Liver (tissue), 8 donors: ENCODE measurements at regions not wholly inside any gene's neighbourhood (a gene's known extent, or its start where the extent isn't known, plus 50 kb on each side); places are given as distances from the start of the nearest gene placed in this dataset.

Experiments
- DNase-seq: peaks from one replicate; pipeline ENCODE4 v3.0.0-alpha.2; 2017; ENCODE audit warnings: low spot score
- H3K27ac ChIP-seq, 2 donors: one replicate each; pipeline ENCODE4 v1.7.0; 2013; ENCODE audit warnings: inconsistent platforms in 2 of 2, low read length in 2 of 2, control low read depth in 1 of 2, low read depth in 1 of 2, mild to moderate bottlenecking in 1 of 2
- H3K27me3 ChIP-seq, 4 donors: one replicate each; pipeline versions ENCODE4 v1.6.1 to v1.7.0; 2013; ENCODE audit warnings: low read length in 3 of 4, inconsistent platforms in 1 of 4, mild to moderate bottlenecking in 1 of 4, moderate library complexity in 1 of 4; ENCODE audit not compliant: control insufficient read depth in 4 of 4, insufficient read depth in 4 of 4
- H3K36me3 ChIP-seq, 4 donors: one replicate each; pipeline versions ENCODE4 v1.6.1 to v1.7.0; 2013; ENCODE audit warnings: low read length in 3 of 4, mild to moderate bottlenecking in 3 of 4, low read depth in 1 of 4, moderate library complexity in 1 of 4; ENCODE audit not compliant: control insufficient read depth in 4 of 4, insufficient read depth in 3 of 4
- H3K4me1 ChIP-seq, 4 donors: one replicate each; pipeline versions ENCODE4 v1.6.1 to v1.7.0; 2013; ENCODE audit warnings: low read length in 3 of 4, mild to moderate bottlenecking in 3 of 4, moderate library complexity in 1 of 4; ENCODE audit not compliant: control insufficient read depth in 4 of 4, insufficient read depth in 4 of 4
- H3K4me3 ChIP-seq, 3 donors: one replicate each; pipeline versions ENCODE4 v1.6.1 to v1.7.0; 2013; ENCODE audit warnings: low read length in 3 of 3, control low read depth in 1 of 3, low read depth in 1 of 3, mild to moderate bottlenecking in 1 of 3
- H3K9ac ChIP-seq, 2 donors: one replicate each; pipeline ENCODE4 v1.7.0; 2013; ENCODE audit warnings: low read length in 2 of 2, mild to moderate bottlenecking in 2 of 2, moderate library complexity in 2 of 2, control low read depth in 1 of 2, low read depth in 1 of 2
- H3K9me3 ChIP-seq, 4 donors: one replicate each; pipeline versions ENCODE4 v1.6.1 to v1.7.0; 2013; ENCODE audit warnings: low read length in 3 of 4; ENCODE audit not compliant: control insufficient read depth in 4 of 4
- EGR1 ChIP-seq, 2 donors: IDR thresholded peaks; 2 replicates each; pipeline ENCODE4 v1.6.1; 2016 to 2018; ENCODE audit warnings: antibody characterized with exemption in 2 of 2, low read depth in 2 of 2
- HNF4A ChIP-seq, 2 donors: conservative IDR thresholded peaks; 2 replicates each; pipeline ENCODE4 v1.6.1; 2016; ENCODE audit warnings: antibody characterized with exemption in 2 of 2, mild to moderate bottlenecking in 2 of 2
- NR2F2 ChIP-seq: IDR thresholded peaks from 2 replicates; pipeline ENCODE4 v1.6.1; 2016; ENCODE audit warnings: antibody characterized with exemption
- SP1 ChIP-seq: IDR thresholded peaks from 2 replicates; pipeline ENCODE4 v1.6.1; 2018; ENCODE audit warnings: antibody characterized with exemption, mild to moderate bottlenecking
- TAF1 ChIP-seq: conservative IDR thresholded peaks from 2 replicates; pipeline ENCODE4 v1.6.1; 2016; ENCODE audit warnings: antibody characterized with exemption, mild to moderate bottlenecking
- YY1 ChIP-seq: IDR thresholded peaks from 2 replicates; pipeline ENCODE4 v1.6.1; 2016; ENCODE audit warnings: antibody characterized with exemption, mild to moderate bottlenecking
- WGBS: extraction: QIAGEN DNeasy Blood & Tissue Kit; methylation state at CpG from one replicate; pipeline ENCODE4 v1.1.7; 2013; 5-methylcytosine and 5-hydroxymethylcytosine counted together
- TF ChIP-seq, protein P1 (sequence below): IDR thresholded peaks from 2 replicates; pipeline ENCODE4 v1.6.1; 2016; ENCODE audit warnings: antibody characterized with exemption, mild to moderate bottlenecking
- TF ChIP-seq, protein P2 (sequence below): fragments of 150-350 bp; IDR thresholded peaks from 2 replicates; pipeline ENCODE4 v1.5.1; 2017; ENCODE audit warnings: improper control_type of control experiment, low read depth, low read length; ENCODE audit not compliant: missing input control
- TF ChIP-seq, protein P3 (sequence below): IDR thresholded peaks from 2 replicates; pipeline ENCODE4 v1.6.1; 2016; ENCODE audit warnings: antibody characterized with exemption
- TF ChIP-seq, protein P4 (sequence below): IDR thresholded peaks from 2 replicates; pipeline ENCODE4 v1.6.1; 2016; ENCODE audit warnings: antibody characterized with exemption
- donor health status: healthy.
- donor health status: healthy.
- donor health status: healthy.
- donor health status: healthy.
- donor health status: healthy.

DNA sequence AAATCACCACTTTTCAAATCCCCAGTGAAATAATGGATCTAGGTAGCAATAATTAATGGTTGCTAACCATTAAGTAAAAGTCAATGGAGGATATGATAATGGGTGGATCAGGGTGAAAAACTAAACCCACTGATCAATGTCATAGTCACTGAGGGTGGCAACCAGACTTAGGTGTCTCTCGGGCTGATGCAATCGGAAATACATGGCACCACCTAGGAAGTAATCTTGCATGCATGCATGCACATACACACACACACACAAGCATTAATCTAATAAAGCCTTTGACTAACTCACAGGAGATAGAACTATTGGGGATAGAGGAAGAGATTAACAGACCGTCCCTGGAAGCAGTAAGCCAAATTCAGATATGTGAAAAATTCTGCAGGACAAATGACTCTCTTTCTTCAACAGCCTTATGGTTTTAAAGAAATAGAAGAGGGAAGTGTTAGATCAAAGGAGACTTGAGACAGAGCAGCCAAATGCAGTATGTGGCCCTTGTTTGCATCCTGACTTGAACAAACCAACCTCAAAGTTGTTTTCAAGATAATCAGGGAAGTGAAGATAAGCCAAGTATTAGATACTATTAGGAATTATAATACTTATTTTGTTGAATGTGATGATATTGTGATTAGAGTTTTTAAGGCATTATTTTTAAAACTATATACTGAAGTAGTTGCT, 186.0 kb upstream of the RMP24 start:
- WGBS: 80% methylated on average over 3 of the region's 3 CpGs
- no peak overlapping the region for H3K4me3 ChIP-seq
- TF ChIP-seq HNF4A (conservative IDR thresholded peaks at IDR 0.05) (no peak), TAF1 (no peak), YY1 (no peak)
- TF ChIP-seq, protein P1, sequence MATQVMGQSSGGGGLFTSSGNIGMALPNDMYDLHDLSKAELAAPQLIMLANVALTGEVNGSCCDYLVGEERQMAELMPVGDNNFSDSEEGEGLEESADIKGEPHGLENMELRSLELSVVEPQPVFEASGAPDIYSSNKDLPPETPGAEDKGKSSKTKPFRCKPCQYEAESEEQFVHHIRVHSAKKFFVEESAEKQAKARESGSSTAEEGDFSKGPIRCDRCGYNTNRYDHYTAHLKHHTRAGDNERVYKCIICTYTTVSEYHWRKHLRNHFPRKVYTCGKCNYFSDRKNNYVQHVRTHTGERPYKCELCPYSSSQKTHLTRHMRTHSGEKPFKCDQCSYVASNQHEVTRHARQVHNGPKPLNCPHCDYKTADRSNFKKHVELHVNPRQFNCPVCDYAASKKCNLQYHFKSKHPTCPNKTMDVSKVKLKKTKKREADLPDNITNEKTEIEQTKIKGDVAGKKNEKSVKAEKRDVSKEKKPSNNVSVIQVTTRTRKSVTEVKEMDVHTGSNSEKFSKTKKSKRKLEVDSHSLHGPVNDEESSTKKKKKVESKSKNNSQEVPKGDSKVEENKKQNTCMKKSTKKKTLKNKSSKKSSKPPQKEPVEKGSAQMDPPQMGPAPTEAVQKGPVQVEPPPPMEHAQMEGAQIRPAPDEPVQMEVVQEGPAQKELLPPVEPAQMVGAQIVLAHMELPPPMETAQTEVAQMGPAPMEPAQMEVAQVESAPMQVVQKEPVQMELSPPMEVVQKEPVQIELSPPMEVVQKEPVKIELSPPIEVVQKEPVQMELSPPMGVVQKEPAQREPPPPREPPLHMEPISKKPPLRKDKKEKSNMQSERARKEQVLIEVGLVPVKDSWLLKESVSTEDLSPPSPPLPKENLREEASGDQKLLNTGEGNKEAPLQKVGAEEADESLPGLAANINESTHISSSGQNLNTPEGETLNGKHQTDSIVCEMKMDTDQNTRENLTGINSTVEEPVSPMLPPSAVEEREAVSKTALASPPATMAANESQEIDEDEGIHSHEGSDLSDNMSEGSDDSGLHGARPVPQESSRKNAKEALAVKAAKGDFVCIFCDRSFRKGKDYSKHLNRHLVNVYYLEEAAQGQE: no peak
- TF ChIP-seq, protein P2, sequence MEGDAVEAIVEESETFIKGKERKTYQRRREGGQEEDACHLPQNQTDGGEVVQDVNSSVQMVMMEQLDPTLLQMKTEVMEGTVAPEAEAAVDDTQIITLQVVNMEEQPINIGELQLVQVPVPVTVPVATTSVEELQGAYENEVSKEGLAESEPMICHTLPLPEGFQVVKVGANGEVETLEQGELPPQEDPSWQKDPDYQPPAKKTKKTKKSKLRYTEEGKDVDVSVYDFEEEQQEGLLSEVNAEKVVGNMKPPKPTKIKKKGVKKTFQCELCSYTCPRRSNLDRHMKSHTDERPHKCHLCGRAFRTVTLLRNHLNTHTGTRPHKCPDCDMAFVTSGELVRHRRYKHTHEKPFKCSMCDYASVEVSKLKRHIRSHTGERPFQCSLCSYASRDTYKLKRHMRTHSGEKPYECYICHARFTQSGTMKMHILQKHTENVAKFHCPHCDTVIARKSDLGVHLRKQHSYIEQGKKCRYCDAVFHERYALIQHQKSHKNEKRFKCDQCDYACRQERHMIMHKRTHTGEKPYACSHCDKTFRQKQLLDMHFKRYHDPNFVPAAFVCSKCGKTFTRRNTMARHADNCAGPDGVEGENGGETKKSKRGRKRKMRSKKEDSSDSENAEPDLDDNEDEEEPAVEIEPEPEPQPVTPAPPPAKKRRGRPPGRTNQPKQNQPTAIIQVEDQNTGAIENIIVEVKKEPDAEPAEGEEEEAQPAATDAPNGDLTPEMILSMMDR: no peak
- no peak overlapping the region for H3K27ac ChIP-seq
- no peaks in the 10 kb centered on the region for H3K9me3 ChIP-seq
- no peaks in the 10 kb centered on the region for H3K36me3 ChIP-seq
- H3K9ac ChIP-seq: no peak overlapping the region
- DNase-seq: no peak
- H3K4me1 ChIP-seq: no peaks in the 10 kb centered on the region
- no peaks in the 10 kb centered on the region for H3K27me3 ChIP-seq

DNA sequence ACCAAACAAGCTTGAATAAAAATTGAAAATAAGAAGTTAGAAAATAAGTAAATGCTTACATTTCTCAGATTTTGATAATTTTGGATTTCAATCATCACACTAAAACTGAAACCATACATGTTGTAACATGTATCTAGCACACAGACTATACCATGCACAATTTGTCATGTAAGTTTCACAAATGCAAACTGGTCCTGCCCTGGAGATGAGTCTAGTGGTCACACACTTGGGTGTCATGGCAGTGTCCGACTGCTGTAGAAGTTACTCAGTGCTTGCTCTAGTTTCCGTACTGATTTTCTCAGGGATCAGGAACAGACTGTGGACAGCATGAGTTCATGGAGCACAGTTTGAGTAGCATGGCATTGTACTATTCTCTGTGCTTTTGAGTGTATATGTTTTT, 182.9 kb upstream of the RMP24 start:
- H3K36me3 ChIP-seq: no peaks in the 10 kb centered on the region
- DNase-seq: no peak
- 84% methylated on average over 2 of the region's 2 CpGs for WGBS
- no peaks in the 10 kb centered on the region for H3K9me3 ChIP-seq
- no peak overlapping the region for H3K27ac ChIP-seq
- no peaks in the 10 kb centered on the region for H3K27me3 ChIP-seq
- no peak for TF ChIP-seq TAF1
- no peak for TF ChIP-seq NR2F2
- no peak for TF ChIP-seq EGR1 (IDR thresholded peaks at IDR 0.05; ENCODE audit: low read depth in 2 of 2)
- TF ChIP-seq, protein P1: no peak
- TF ChIP-seq, protein P3, sequence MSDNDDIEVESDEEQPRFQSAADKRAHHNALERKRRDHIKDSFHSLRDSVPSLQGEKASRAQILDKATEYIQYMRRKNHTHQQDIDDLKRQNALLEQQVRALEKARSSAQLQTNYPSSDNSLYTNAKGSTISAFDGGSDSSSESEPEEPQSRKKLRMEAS: no peak
- no peak for TF ChIP-seq YY1
- TF ChIP-seq, protein P4, sequence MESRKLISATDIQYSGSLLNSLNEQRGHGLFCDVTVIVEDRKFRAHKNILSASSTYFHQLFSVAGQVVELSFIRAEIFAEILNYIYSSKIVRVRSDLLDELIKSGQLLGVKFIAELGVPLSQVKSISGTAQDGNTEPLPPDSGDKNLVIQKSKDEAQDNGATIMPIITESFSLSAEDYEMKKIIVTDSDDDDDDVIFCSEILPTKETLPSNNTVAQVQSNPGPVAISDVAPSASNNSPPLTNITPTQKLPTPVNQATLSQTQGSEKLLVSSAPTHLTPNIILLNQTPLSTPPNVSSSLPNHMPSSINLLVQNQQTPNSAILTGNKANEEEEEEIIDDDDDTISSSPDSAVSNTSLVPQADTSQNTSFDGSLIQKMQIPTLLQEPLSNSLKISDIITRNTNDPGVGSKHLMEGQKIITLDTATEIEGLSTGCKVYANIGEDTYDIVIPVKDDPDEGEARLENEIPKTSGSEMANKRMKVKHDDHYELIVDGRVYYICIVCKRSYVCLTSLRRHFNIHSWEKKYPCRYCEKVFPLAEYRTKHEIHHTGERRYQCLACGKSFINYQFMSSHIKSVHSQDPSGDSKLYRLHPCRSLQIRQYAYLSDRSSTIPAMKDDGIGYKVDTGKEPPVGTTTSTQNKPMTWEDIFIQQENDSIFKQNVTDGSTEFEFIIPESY: no peak
- no peak for TF ChIP-seq SP1
- TF ChIP-seq, protein P2: no peak
- no peaks in the 10 kb centered on the region for H3K4me1 ChIP-seq
- H3K4me3 ChIP-seq: no peak overlapping the region
- H3K9ac ChIP-seq: no peak overlapping the region
